ENCODE measurements at regions not wholly inside any gene's neighbourhood (a gene's known extent, or its start where the extent isn't known, plus 50 kb on each side); places are given as distances from the start of the nearest gene placed in this dataset.

GRCh38 chr5:2912741-2913140 lies 161.3 kb upstream of the IRX2 start:
- DNase-seq (ENCODE audit: low read depth): no peak

GRCh38 chr5:2910401-2911175 lies 159.1 kb upstream of the IRX2 start:
- no peak for DNase-seq (ENCODE audit: low read depth)

- no peak for DNase-seq (ENCODE audit: low read depth)
Observed at GRCh38 chr5:2909035-2909434, 157.6 kb upstream of the IRX2 start.

- no peak for DNase-seq (ENCODE audit: low read depth)
Observed at GRCh38 chr5:2908086-2908485, 156.6 kb upstream of the IRX2 start.

GRCh38 chr5:2906302-2907090 lies 155.0 kb upstream of the IRX2 start:
- DNase-seq (ENCODE audit: low read depth): no peak

GRCh38 chr5:2905741-2906140 lies 154.3 kb upstream of the IRX2 start:
- DNase-seq (ENCODE audit: low read depth): no peak

GRCh38 chr5:2904956-2905355 lies 153.5 kb upstream of the IRX2 start:
- DNase-seq (ENCODE audit: low read depth): no peak

GRCh38 chr5:2904399-2904798 lies 152.9 kb upstream of the IRX2 start:
- DNase-seq (ENCODE audit: low read depth): no peak

GRCh38 chr5:2903451-2904395 lies 152.2 kb upstream of the IRX2 start:
- DNase-seq (ENCODE audit: low read depth): no peak

- no peak for DNase-seq (ENCODE audit: low read depth)
Observed at GRCh38 chr5:2902742-2903297, 151.3 kb upstream of the IRX2 start.

GRCh38 chr5:2902186-2902585 lies 150.7 kb upstream of the IRX2 start:
- no peak for DNase-seq (ENCODE audit: low read depth)

GRCh38 chr5:2901511-2901910 lies 150.0 kb upstream of the IRX2 start:
- no peak for DNase-seq (ENCODE audit: low read depth)

- no peak for DNase-seq (ENCODE audit: low read depth)
Observed at GRCh38 chr5:2901096-2901495, 149.6 kb upstream of the IRX2 start.

- DNase-seq (ENCODE audit: low read depth): no peak
Observed at GRCh38 chr5:2900360-2900759, 148.9 kb upstream of the IRX2 start.

GRCh38 chr5:2899311-2899710 lies 147.8 kb upstream of the IRX2 start:
- no peak for DNase-seq (ENCODE audit: low read depth)

- DNase-seq (ENCODE audit: low read depth): no peak
Observed at GRCh38 chr5:2898661-2899060, 147.2 kb upstream of the IRX2 start.

GRCh38 chr5:2897276-2897961 lies 145.9 kb upstream of the IRX2 start:
- no peak for DNase-seq (ENCODE audit: low read depth)

GRCh38 chr5:2896371-2897275 lies 145.1 kb upstream of the IRX2 start:
- no peak for DNase-seq (ENCODE audit: low read depth)

GRCh38 chr5:2895876-2896275 lies 144.4 kb upstream of the IRX2 start:
- DNase-seq (ENCODE audit: low read depth): no peak

- DNase-seq (ENCODE audit: low read depth): no peak
Observed at GRCh38 chr5:2895196-2895595, 143.7 kb upstream of the IRX2 start.
